Spleen (tissue), 11 donors: ENCODE measurements at regions not wholly inside any gene's neighbourhood (a gene's known extent, or its start where the extent isn't known, plus 50 kb on each side); places are given as distances from the start of the nearest gene placed in this dataset.
A peak's percentile ranks its signal among the peaks of the same experiment; 100 is the strongest.

Experiments used
- DNase-seq: peaks from one replicate; pipeline ENCODE4 v3.0.0-alpha.2; 2020
- H3K27ac ChIP-seq, 8 donors: fragments of 200-600 bp; sonication (generic) in 7 of 8; 1 replicate in 4 of 8; 2 replicates in 4 of 8; pipeline versions ENCODE4 v1.5.0 to v1.8.0; 2016 to 2021; ENCODE audit warnings: inconsistent platforms in 4 of 8, mild to moderate bottlenecking in 4 of 8, moderate library complexity in 1 of 8
- H3K27me3 ChIP-seq, 7 donors: fragments of 200-600 bp; sonication (generic) in 6 of 7; replicated peaks in 1 of 7; 1 replicate in 4 of 7; 2 replicates in 3 of 7; pipeline versions ENCODE4 v1.5.0 to v1.8.0; 2016 to 2021; ENCODE audit warnings: inconsistent platforms in 3 of 7, mild to moderate bottlenecking in 1 of 7
- H3K36me3 ChIP-seq, 6 donors: fragments of 200-600 bp; sonication (generic) in 5 of 6; 1 replicate in 4 of 6; 2 replicates in 2 of 6; pipeline versions ENCODE4 v1.5.0 to v1.8.0; 2016 to 2021; ENCODE audit warnings: inconsistent platforms in 2 of 6
- H3K4me1 ChIP-seq, 6 donors: fragments of 200-600 bp; sonication (generic) in 5 of 6; 1 replicate in 3 of 6; 2 replicates in 3 of 6; pipeline versions ENCODE4 v1.5.0 to v1.8.0; 2016 to 2021; ENCODE audit warnings: inconsistent platforms in 3 of 6
- H3K4me3 ChIP-seq, 8 donors: fragments of 200-600 bp; sonication (generic) in 7 of 8; 1 replicate in 4 of 8; 2 replicates in 4 of 8; pipeline versions ENCODE4 v1.5.0 to v1.8.0; 2016 to 2021; ENCODE audit warnings: inconsistent platforms in 4 of 8, mild to moderate bottlenecking in 4 of 8, moderate library complexity in 2 of 8
- H3K9me3 ChIP-seq, 8 donors: fragments of 200-600 bp; sonication (generic) in 7 of 8; 1 replicate in 4 of 8; 2 replicates in 4 of 8; pipeline versions ENCODE4 v1.5.0 to v1.8.0; 2016 to 2021; ENCODE audit warnings: inconsistent platforms in 4 of 8
- POLR2A ChIP-seq, 3 donors: fragments of 450-650 bp; IDR thresholded peaks; one replicate each; pipeline ENCODE4 v1.5.1; 2017; ENCODE audit warnings: antibody characterized with exemption in 3 of 3, mild to moderate bottlenecking in 1 of 3
- POLR2AphosphoS5 ChIP-seq, 3 donors: sonication (generic); formaldehyde crosslinking; IDR thresholded peaks; one replicate each; pipeline ENCODE4 v1.5.1; 2017; ENCODE audit warnings: antibody characterized with exemption in 3 of 3
- WGBS, 5 donors: extraction: QIAGEN DNeasy Blood & Tissue Kit in 3 of 5; methylation state at CpG; one replicate each; pipeline versions ENCODE4 v1.1.5 to v1.1.7; 2013 to 2018; 5-methylcytosine and 5-hydroxymethylcytosine counted together
- intact Hi-C: fragments of 100-400 bp; cut with DNase I; formaldehyde crosslinking; loops from one replicate; pipeline ENCODE4 v1.15.0; 2023; ENCODE audit warnings: low total_unique reads
- TF ChIP-seq, protein P1 (sequence below), 11 experiments: fragments of 200-600 bp in 7 of 11; fragments of 450-650 bp in 4 of 11; sonication (generic) in 4 of 11; IDR thresholded peaks in 8 of 11; conservative IDR thresholded peaks in 3 of 11; 1 replicate in 7 of 11; 2 replicates in 4 of 11; pipeline versions ENCODE4 v1.4.0 to v1.8.0; 2016 to 2021; ENCODE audit warnings: antibody characterized with exemption in 11 of 11, inconsistent platforms in 4 of 11, mild to moderate bottlenecking in 1 of 11
- donor health status: healthy with polysubstance abuse.
- donor health status: DM: no; HTN: no; CAD: no; lungs with moderate emphysema.
- donor health status: DM: no; HTN: no; CAD: no.
- donor health status: Bipolar disorder and iron deficiency.
- donor health status: healthy.
- donor health status: DM: no; HTN: no; CAD: no.
- donor health status: DM: yes; HTN: yes; CAD: no.

GRCh38 chr2:182509216-182509615, 82.4 kb upstream of the PDE1A start:
- no peak for TF ChIP-seq POLR2A (IDR thresholded peaks at IDR 0.05)
- no peak for TF ChIP-seq POLR2AphosphoS5 (IDR thresholded peaks at IDR 0.05)
- TF ChIP-seq, protein P1, sequence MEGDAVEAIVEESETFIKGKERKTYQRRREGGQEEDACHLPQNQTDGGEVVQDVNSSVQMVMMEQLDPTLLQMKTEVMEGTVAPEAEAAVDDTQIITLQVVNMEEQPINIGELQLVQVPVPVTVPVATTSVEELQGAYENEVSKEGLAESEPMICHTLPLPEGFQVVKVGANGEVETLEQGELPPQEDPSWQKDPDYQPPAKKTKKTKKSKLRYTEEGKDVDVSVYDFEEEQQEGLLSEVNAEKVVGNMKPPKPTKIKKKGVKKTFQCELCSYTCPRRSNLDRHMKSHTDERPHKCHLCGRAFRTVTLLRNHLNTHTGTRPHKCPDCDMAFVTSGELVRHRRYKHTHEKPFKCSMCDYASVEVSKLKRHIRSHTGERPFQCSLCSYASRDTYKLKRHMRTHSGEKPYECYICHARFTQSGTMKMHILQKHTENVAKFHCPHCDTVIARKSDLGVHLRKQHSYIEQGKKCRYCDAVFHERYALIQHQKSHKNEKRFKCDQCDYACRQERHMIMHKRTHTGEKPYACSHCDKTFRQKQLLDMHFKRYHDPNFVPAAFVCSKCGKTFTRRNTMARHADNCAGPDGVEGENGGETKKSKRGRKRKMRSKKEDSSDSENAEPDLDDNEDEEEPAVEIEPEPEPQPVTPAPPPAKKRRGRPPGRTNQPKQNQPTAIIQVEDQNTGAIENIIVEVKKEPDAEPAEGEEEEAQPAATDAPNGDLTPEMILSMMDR (IDR thresholded peaks at IDR 0.05 in 8 of 11, conservative IDR thresholded peaks at IDR 0.05 in 3 of 11) = no peak
- no peak overlapping the region for H3K27ac ChIP-seq
- no peaks in the 10 kb centered on the region for H3K4me1 ChIP-seq
- WGBS, 5 donors = 84 to 96% (median 93%) methylated on average over 3 of the region's 3 CpGs
- peaks cover 0 to 12% (median 0%) of the 10 kb centered on the region in 8 donors for H3K9me3 ChIP-seq
- no peaks in the 10 kb centered on the region for H3K27me3 ChIP-seq
- no peak overlapping the region for H3K4me3 ChIP-seq
- no peak for DNase-seq
- no peaks in the 10 kb centered on the region for H3K36me3 ChIP-seq
- intact Hi-C loops = no loop called here

GRCh38 chr2:182521453-182522404, 94.9 kb upstream of the PDE1A start:
- WGBS, 5 donors = 47 to 61% (median 54%) methylated on average over 9 of the region's 9 CpGs
- no peaks in the 10 kb centered on the region for H3K36me3 ChIP-seq
- intact Hi-C loops = no loop called here
- DNase-seq = no peak
- H3K9me3 ChIP-seq = no peaks in the 10 kb centered on the region
- TF ChIP-seq, protein P1 (IDR thresholded peaks at IDR 0.05 in 8 of 11, conservative IDR thresholded peaks at IDR 0.05 in 3 of 11) = no peak
- TF ChIP-seq POLR2AphosphoS5 (IDR thresholded peaks at IDR 0.05) = no peak
- no peak for TF ChIP-seq POLR2A (IDR thresholded peaks at IDR 0.05)
- H3K27ac ChIP-seq = peak overlapping the region in 3 of 8 donors; percentile 10 to 39 (median 21)
- peak overlapping the region in 3 of 8 donors; percentile 11 to 52 (median 14) for H3K4me3 ChIP-seq
- H3K27me3 ChIP-seq = no peaks in the 10 kb centered on the region
- H3K4me1 ChIP-seq = peaks cover 0 to 6% (median 0%) of the 10 kb centered on the region in 6 donors

GRCh38 chr2:182522405-182522896, 95.6 kb upstream of the PDE1A start:
- H3K27me3 ChIP-seq = no peaks in the 10 kb centered on the region
- peaks cover 0 to 6% (median 0%) of the 10 kb centered on the region in 6 donors for H3K4me1 ChIP-seq
- peak overlapping the region in 3 of 8 donors; percentile 11 to 52 (median 14) for H3K4me3 ChIP-seq
- TF ChIP-seq, protein P1 (IDR thresholded peaks at IDR 0.05 in 8 of 11, conservative IDR thresholded peaks at IDR 0.05 in 3 of 11) = no peak
- TF ChIP-seq POLR2AphosphoS5 (IDR thresholded peaks at IDR 0.05) (peak in 1 of 3 donors; percentile 42), POLR2A (IDR thresholded peaks at IDR 0.05) (no peak)
- H3K9me3 ChIP-seq = no peaks in the 10 kb centered on the region
- H3K36me3 ChIP-seq = no peaks in the 10 kb centered on the region
- intact Hi-C loops = no loop called here
- DNase-seq = no peak
- H3K27ac ChIP-seq = peak overlapping the region in 3 of 8 donors; percentile 10 to 39 (median 21)
- 7 to 11% (median 9%) methylated on average over 6 of the region's 6 CpGs for WGBS, 5 donors

DNA sequence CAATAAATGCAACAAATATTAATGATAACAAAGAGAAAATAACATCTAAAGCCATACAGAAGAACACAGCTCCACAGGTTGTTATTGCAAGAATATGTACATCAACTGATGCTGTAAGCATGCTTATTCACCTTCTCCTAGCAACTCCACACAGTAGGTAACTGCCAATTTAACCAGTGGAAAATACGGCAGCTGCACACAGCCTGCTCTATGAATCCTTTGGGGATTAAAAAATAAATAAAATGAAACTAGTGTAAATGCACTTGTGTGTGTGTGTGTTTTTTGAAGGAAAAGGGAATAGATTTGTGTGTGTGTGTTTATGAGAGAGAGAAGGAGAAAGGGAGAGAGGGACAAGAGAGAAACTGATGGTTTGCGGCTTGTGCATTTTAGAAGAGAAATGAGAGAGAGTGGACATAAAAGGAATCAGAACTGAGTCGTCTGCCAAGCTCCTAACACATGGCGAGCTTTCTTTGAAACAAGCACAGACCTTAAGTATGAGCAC, 96.2 kb upstream of the PDE1A start:
- intact Hi-C loops = no loop called here
- Histone ChIP-seq H3K27ac (no peak overlapping the region), H3K27me3 (no peaks in the 10 kb centered on the region), H3K9me3 (peaks cover 0 to 3% (median 0%) of the 10 kb centered on the region in 8 donors), H3K4me1 (peaks cover 0 to 6% (median 0%) of the 10 kb centered on the region in 6 donors), H3K36me3 (no peaks in the 10 kb centered on the region), H3K4me3 (peak overlapping the region in 1 of 8 donors; percentile 52)
- no peak for DNase-seq
- no peak for TF ChIP-seq POLR2AphosphoS5 (IDR thresholded peaks at IDR 0.05)
- TF ChIP-seq, protein P1 (IDR thresholded peaks at IDR 0.05 in 8 of 11, conservative IDR thresholded peaks at IDR 0.05 in 3 of 11) = no peak
- no peak for TF ChIP-seq POLR2A (IDR thresholded peaks at IDR 0.05)
- WGBS, 5 donors = 41 to 56% (median 51%) methylated on average over 4 of the region's 4 CpGs
